SU-DHL-6 (cell line): ENCODE measurements at regions not wholly inside any gene's neighbourhood (a gene's known extent, or its start where the extent isn't known, plus 50 kb on each side); places are given as distances from the start of the nearest gene placed in this dataset.

Experiments used
- H2AFZ ChIP-seq: fragments of 200-600 bp; sonication (generic); 2 replicates; pipeline ENCODE4 v1.6.1; 2014; ENCODE audit warnings: low read depth, mild to moderate bottlenecking, moderate library complexity, mixed read lengths, antibody characterized with exemption, low read length; ENCODE audit not compliant: severe bottlenecking
- H3F3A ChIP-seq: fragments of 200-600 bp; shearing (Covaris generic); 2 replicates; pipeline ENCODE4 v1.6.0; 2016; ENCODE audit warnings: antibody characterized with exemption, mild to moderate bottlenecking; ENCODE audit not compliant: insufficient read depth
- H3K27ac ChIP-seq: fragments of 200-600 bp; sonication (generic); 2 replicates; pipeline ENCODE4 v1.5.1; 2016; ENCODE audit warnings: low read depth, mild to moderate bottlenecking, low read length, moderate library complexity, mixed read lengths
- H3K27me3 ChIP-seq: fragments of 200-600 bp; sonication (generic), shearing (Covaris generic); 2 replicates; pipeline ENCODE4 v1.6.0; 2014; ENCODE audit warnings: mild to moderate bottlenecking, low read length
- H3K36me3 ChIP-seq: fragments of 200-600 bp; sonication (generic); 2 replicates; pipeline ENCODE4 v1.6.1; 2014; ENCODE audit warnings: mild to moderate bottlenecking, low read length, mixed read lengths
- H3K4me2 ChIP-seq: fragments of 300-600, 200-600 bp; shearing (Covaris generic), sonication (generic); 2 replicates; pipeline ENCODE4 v1.6.0; 2014; ENCODE audit warnings: low read length, low read depth, mild to moderate bottlenecking; ENCODE audit not compliant: poor library complexity, severe bottlenecking
- H3K4me3 ChIP-seq: fragments of 200-600 bp; sonication (generic); 2 replicates; pipeline ENCODE4 v1.5.1; 2014; ENCODE audit warnings: antibody characterized with exemption, low read length, mild to moderate bottlenecking, mixed read lengths; ENCODE audit not compliant: insufficient read depth, poor library complexity, severe bottlenecking
- H3K79me2 ChIP-seq: fragments of 200-600 bp; sonication (generic); 2 replicates; pipeline ENCODE4 v1.6.1; 2014; ENCODE audit warnings: mild to moderate bottlenecking, low read length, moderate library complexity; ENCODE audit not compliant: insufficient read depth
- H3K9ac ChIP-seq: fragments of 200-600 bp; sonication (generic); 2 replicates; pipeline ENCODE4 v1.7.0; 2014; ENCODE audit warnings: mild to moderate bottlenecking, low read length
- H3K9me2 ChIP-seq: fragments of 200-600 bp; sonication (generic); replicated peaks from 2 replicates; pipeline ENCODE4 v1.6.1; 2014; ENCODE audit warnings: low read length; ENCODE audit not compliant: insufficient read depth
- H3K9me3 ChIP-seq: fragments of 200-600 bp; sonication (generic); 2 replicates; pipeline ENCODE4 v1.6.1; 2014; ENCODE audit warnings: low read length, mixed read lengths; ENCODE audit not compliant: insufficient read depth
- H4K20me1 ChIP-seq: fragments of 200-600 bp; sonication (generic); 2 replicates; pipeline ENCODE4 v1.6.1; 2014; ENCODE audit warnings: low read depth, mild to moderate bottlenecking, antibody characterized with exemption, low read length, moderate library complexity, mixed read lengths
- EZH2phosphoT487 ChIP-seq: fragments of 200-600 bp; sonication (generic), shearing (Covaris generic); conservative IDR thresholded peaks from 2 replicates; pipeline ENCODE4 v1.6.1; 2018; ENCODE audit warnings: mild to moderate bottlenecking, antibody characterized with exemption, low read length, moderate library complexity, mixed read lengths
- TF ChIP-seq, protein P1 (sequence below): fragments of 200-600 bp; sonication (generic); IDR thresholded peaks from one replicate; pipeline ENCODE4 v1.5.1; 2017; ENCODE audit warnings: antibody characterized with exemption, mild to moderate bottlenecking, low read length, moderate library complexity; ENCODE audit not compliant: insufficient read depth, poor library complexity, severe bottlenecking

DNA sequence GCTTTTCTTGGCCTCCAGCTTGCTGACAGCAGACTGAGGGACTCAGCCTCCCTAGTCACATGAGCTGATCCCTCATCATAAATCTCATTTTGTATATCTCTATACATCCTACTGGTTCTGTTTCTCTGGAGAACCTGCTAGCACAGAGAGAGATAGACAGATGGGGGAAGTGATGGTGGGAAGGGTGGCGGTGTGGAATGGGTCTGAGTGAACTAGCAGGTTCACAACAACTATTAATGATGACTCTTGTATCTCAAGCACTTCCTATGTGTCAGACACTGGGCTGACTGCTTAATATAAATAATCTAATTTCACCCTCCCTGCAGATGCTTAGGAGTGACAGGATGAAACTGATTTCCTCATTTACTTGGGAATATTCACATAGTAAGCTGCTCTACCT, 106.9 kb upstream of the TLE3 start:
- H3K27ac ChIP-seq, result no peak overlapping the region
- H3K4me3 ChIP-seq, result no peak overlapping the region
- no peaks in the 10 kb centered on the region for H3K36me3 ChIP-seq
- H3K79me2 ChIP-seq, result no peaks in the 10 kb centered on the region
- H3K9ac ChIP-seq, result no peak overlapping the region
- no peak overlapping the region for H3K4me2 ChIP-seq
- no peak overlapping the region for H2AFZ ChIP-seq
- H3K27me3 ChIP-seq, result no peaks in the 10 kb centered on the region; the same call in 1 of the 2 replicates
- no peaks in the 10 kb centered on the region for H3K9me3 ChIP-seq
- H3F3A ChIP-seq, result no peaks in the 10 kb centered on the region
- TF ChIP-seq, protein P1, sequence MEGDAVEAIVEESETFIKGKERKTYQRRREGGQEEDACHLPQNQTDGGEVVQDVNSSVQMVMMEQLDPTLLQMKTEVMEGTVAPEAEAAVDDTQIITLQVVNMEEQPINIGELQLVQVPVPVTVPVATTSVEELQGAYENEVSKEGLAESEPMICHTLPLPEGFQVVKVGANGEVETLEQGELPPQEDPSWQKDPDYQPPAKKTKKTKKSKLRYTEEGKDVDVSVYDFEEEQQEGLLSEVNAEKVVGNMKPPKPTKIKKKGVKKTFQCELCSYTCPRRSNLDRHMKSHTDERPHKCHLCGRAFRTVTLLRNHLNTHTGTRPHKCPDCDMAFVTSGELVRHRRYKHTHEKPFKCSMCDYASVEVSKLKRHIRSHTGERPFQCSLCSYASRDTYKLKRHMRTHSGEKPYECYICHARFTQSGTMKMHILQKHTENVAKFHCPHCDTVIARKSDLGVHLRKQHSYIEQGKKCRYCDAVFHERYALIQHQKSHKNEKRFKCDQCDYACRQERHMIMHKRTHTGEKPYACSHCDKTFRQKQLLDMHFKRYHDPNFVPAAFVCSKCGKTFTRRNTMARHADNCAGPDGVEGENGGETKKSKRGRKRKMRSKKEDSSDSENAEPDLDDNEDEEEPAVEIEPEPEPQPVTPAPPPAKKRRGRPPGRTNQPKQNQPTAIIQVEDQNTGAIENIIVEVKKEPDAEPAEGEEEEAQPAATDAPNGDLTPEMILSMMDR, result no peak
- no peak for TF ChIP-seq EZH2phosphoT487
- H3K9me2 ChIP-seq, result no peaks in the 10 kb centered on the region
- H4K20me1 ChIP-seq, result no peaks in the 10 kb centered on the region

DNA sequence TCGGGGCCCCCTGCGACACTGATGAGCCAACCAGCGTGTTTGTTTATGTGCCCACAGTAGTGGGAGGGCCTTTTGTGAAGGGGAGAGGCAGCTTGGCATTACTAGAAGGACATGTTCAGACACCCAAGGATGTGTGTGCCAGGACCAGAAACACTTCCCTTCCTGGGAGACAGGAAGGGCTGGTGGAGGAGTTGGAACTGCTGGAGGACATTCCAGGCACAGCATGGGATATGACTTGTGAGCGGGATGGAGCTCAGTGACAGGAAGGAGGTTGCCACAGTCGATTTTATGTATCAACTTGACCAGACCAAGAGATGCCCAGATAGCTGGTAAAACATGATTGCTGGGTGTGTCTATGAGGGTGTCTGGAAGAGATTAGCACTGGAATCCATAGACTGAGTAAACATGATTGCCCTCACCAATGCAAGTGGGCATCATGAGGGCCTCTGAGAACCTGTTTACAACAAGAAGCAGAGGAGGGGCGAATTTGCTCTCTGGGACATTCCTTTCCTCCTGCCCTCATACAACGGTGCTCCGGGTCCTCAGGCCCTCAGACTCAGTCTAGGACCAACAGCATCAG, 106.4 kb upstream of the TLE3 start:
- Histone ChIP-seq H3K9me3 (no peaks in the 10 kb centered on the region), H3K36me3 (no peaks in the 10 kb centered on the region), H3K27me3 (no peaks in the 10 kb centered on the region; the same call in 1 of the 2 replicates), H3K4me2 (no peak overlapping the region), H3K79me2 (no peaks in the 10 kb centered on the region), H3K27ac (no peak overlapping the region), H4K20me1 (no peaks in the 10 kb centered on the region), H3K9ac (no peak overlapping the region), H3K4me3 (no peak overlapping the region), H3F3A (no peaks in the 10 kb centered on the region), H3K9me2 (no peaks in the 10 kb centered on the region), H2AFZ (no peak overlapping the region)
- no peak for TF ChIP-seq EZH2phosphoT487
- TF ChIP-seq, protein P1, result no peak

DNA sequence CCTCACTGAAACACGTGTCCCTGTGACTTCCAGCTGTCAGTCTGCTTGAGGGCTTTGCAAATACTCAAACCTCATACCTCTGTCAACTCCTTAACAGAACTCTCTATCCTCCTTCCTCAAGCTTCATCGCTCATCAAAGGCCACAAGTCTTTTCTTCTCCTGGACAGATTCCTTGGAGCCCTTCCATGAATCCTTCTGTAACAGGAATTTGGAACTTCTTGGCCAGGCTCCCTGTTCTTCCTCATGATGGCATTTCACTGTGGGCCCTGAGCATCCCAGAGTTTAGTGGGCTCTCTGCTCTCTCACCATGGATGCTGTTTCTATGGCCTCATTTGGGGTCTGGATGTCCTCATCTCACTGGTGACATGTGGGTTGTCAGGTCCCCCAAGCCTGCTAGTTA, 105.0 kb upstream of the TLE3 start:
- Histone ChIP-seq H3K9me3 (no peaks in the 10 kb centered on the region), H3K4me2 (no peak overlapping the region), H3K79me2 (no peaks in the 10 kb centered on the region), H3K4me3 (no peak overlapping the region), H3K27ac (no peak overlapping the region), H3K9ac (no peak overlapping the region), H2AFZ (no peak overlapping the region), H4K20me1 (no peaks in the 10 kb centered on the region), H3K36me3 (no peaks in the 10 kb centered on the region), H3K9me2 (no peaks in the 10 kb centered on the region), H3K27me3 (no peaks in the 10 kb centered on the region; the same call in 1 of the 2 replicates), H3F3A (no peaks in the 10 kb centered on the region)
- TF ChIP-seq, protein P1, result no peak
- TF ChIP-seq EZH2phosphoT487, result no peak
